Endothelial cell of umbilical vein (primary cell): ENCODE measurements at regions not wholly inside any gene's neighbourhood (a gene's known extent, or its start where the extent isn't known, plus 50 kb on each side); places are given as distances from the start of the nearest gene placed in this dataset.

ENCODE experiments used
- BruUV-seq: library from RNA; stranded (reverse); fragments of 400-500 nt; replicated peaks from 2 replicates; lab custom pipeline; 2021; lab: Mats Ljungman, UMichigan
- CTCF ChIA-PET: fragments of 300-600, 350-600 bp; sonication (Branson Sonifier 250); formaldehyde crosslinking; loops from one replicate; lab custom pipeline; 2021; ENCODE audit warnings: antibody characterized with exemption, inconsistent platforms; lab: Charles Lee
- POLR2A ChIA-PET: fragments of 300-600, 350-600 bp; sonication (Branson Sonifier 250); formaldehyde crosslinking; loops from one replicate; lab custom pipeline; 2021; ENCODE audit warnings: antibody characterized with exemption, inconsistent platforms; lab: Charles Lee
- DNase-seq: peaks from one replicate; pipeline ENCODE4 v3.0.0-alpha.2; 2011; ENCODE audit warnings: low read depth, low spot score
- FAIRE-seq: peaks from 2 replicates; lab custom pipeline; 2011; peaks lifted over from hg19 to GRCh38; lab: Jason Lieb, UNC
- H2AFZ ChIP-seq: 2 replicates; pipeline ENCODE4 v1.6.0; 2012; ENCODE audit warnings: low read depth, low read length, control low read depth, inconsistent platforms
- H3K27ac ChIP-seq: 2 replicates; pipeline ENCODE4 v1.5.1; 2011; ENCODE audit warnings: low read depth, mild to moderate bottlenecking, control low read depth, low read length, moderate library complexity; ENCODE audit not compliant: insufficient read depth
- H3K27me3 ChIP-seq, 2 experiments: 2 replicates each; pipeline versions ENCODE4 v1.6.0 to v1.6.1; 2011; ENCODE audit warnings: low read length in 2 of 2, mixed read lengths in 1 of 2; ENCODE audit not compliant: control insufficient read depth in 2 of 2, insufficient read depth in 2 of 2
- H3K36me3 ChIP-seq, 2 experiments: 2 replicates in 1 of 2; 3 replicates in 1 of 2; pipeline ENCODE4 v1.5.1; 2011; ENCODE audit warnings: low read length in 2 of 2, mild to moderate bottlenecking in 1 of 2, moderate library complexity in 1 of 2; ENCODE audit not compliant: control insufficient read depth in 2 of 2, insufficient read depth in 2 of 2; ENCODE audit errors: extremely low read depth in 1 of 2
- H3K4me1 ChIP-seq: 3 replicates; pipeline ENCODE4 v1.5.1; 2011; ENCODE audit warnings: mild to moderate bottlenecking, low read length; ENCODE audit not compliant: control insufficient read depth, insufficient read depth; ENCODE audit errors: extremely low read depth
- H3K4me2 ChIP-seq: 2 replicates; pipeline ENCODE4 v1.6.1; 2011; ENCODE audit warnings: low read length, control low read depth, mixed read lengths; ENCODE audit not compliant: insufficient read depth
- H3K4me3 ChIP-seq, 3 experiments: fragments of 200-600 bp in 1 of 3; sonication (generic), shearing (Covaris generic) in 1 of 3; replicated peaks in 1 of 3; 2 replicates each; pipeline ENCODE4 v1.5.1; 2011 to 2016; ENCODE audit warnings: control low read depth in 3 of 3, low read length in 3 of 3, mild to moderate bottlenecking in 2 of 3, inconsistent platforms in 1 of 3, low read depth in 1 of 3, moderate library complexity in 1 of 3; ENCODE audit not compliant: insufficient read depth in 1 of 3
- H3K79me2 ChIP-seq: 2 replicates; pipeline ENCODE4 v1.6.0; 2012; ENCODE audit warnings: low read length, inconsistent platforms; ENCODE audit not compliant: control insufficient read depth, insufficient read depth
- H3K9ac ChIP-seq: replicated peaks from 2 replicates; pipeline ENCODE3; 2011; ENCODE audit warnings: low read length, control low read depth; ENCODE audit not compliant: insufficient read depth; ENCODE audit errors: extremely low read depth
- H3K9me1 ChIP-seq: replicated peaks from 3 replicates; pipeline ENCODE4 v1.6.0; 2011; ENCODE audit warnings: mild to moderate bottlenecking, low read length; ENCODE audit not compliant: control insufficient read depth, insufficient read depth; ENCODE audit errors: extremely low read depth
- H3K9me3 ChIP-seq: replicated peaks from 2 replicates; pipeline ENCODE4 v1.5.1; 2012; ENCODE audit warnings: low read length, inconsistent platforms; ENCODE audit not compliant: control insufficient read depth, insufficient read depth
- H4K20me1 ChIP-seq: replicated peaks from 2 replicates; pipeline ENCODE3; 2011; ENCODE audit warnings: mild to moderate bottlenecking, low read length; ENCODE audit not compliant: control insufficient read depth, insufficient read depth; ENCODE audit errors: extremely low read depth
- CTCF ChIP-seq, 2 donors: IDR thresholded peaks; 1 replicate in 1 of 2; 2 replicates in 1 of 2; pipeline ENCODE4 v1.5.1; 2011; ENCODE audit warnings: low read length in 2 of 2, mild to moderate bottlenecking in 2 of 2, moderate library complexity in 2 of 2, control low read depth in 1 of 2, inconsistent platforms in 1 of 2, low read depth in 1 of 2; ENCODE audit not compliant: insufficient read depth in 1 of 2; ENCODE audit errors: extremely low read depth in 1 of 2
- EZH2 ChIP-seq: IDR thresholded peaks from 2 replicates; pipeline ENCODE4 v1.6.1; 2012; ENCODE audit warnings: borderline replicate concordance, low read depth, mild to moderate bottlenecking, moderate library complexity, low read length, inconsistent platforms; ENCODE audit not compliant: severe bottlenecking
- FOS ChIP-seq: IDR thresholded peaks from 2 replicates; pipeline ENCODE4 v1.6.1; 2011; ENCODE audit warnings: mild to moderate bottlenecking, low read length, moderate library complexity, borderline replicate concordance; ENCODE audit not compliant: insufficient read depth
- GATA2 ChIP-seq: IDR thresholded peaks from 2 replicates; pipeline ENCODE4 v1.7.0; 2011; ENCODE audit warnings: low read depth, mild to moderate bottlenecking, moderate library complexity, mixed read lengths, low read length; ENCODE audit not compliant: insufficient read length, insufficient read depth
- JUN ChIP-seq: IDR thresholded peaks from 2 replicates; pipeline ENCODE4 v1.6.1; 2011; ENCODE audit warnings: borderline replicate concordance, low read depth; ENCODE audit not compliant: insufficient read length, insufficient read depth
- MAX ChIP-seq: IDR thresholded peaks from 2 replicates; pipeline ENCODE4 v1.6.1; 2011; ENCODE audit not compliant: insufficient read depth, insufficient read length
- MYC ChIP-seq: IDR thresholded peaks from one replicate; pipeline ENCODE4 v1.6.1; 2011; ENCODE audit warnings: mild to moderate bottlenecking, low read depth, low read length
- POLR2A ChIP-seq: IDR thresholded peaks from 2 replicates; pipeline ENCODE4 v1.6.1; 2012; ENCODE audit warnings: low read depth, mild to moderate bottlenecking, control low read depth, low read length
- POLR2AphosphoS5 ChIP-seq: IDR thresholded peaks from 2 replicates; pipeline ENCODE4 v1.6.1; 2012; ENCODE audit warnings: low read depth, mild to moderate bottlenecking, control low read depth, low read length, moderate library complexity; ENCODE audit not compliant: insufficient read depth
- dilution Hi-C: fragments of 300-500 bp; cut with MboI; formaldehyde crosslinking; loops from one replicate; pipeline ENCODE4 v1.15.0; 2019; ENCODE audit warnings: low sequenced_read_pairs; ENCODE audit not compliant: extremely low pct_ligation_motif_present
- intact Hi-C: fragments of 100-400 bp; cut with micrococcal nuclease; formaldehyde crosslinking; loops from one replicate; pipeline ENCODE4 v1.10.0; 2022

GRCh38 chr2:143903172-143903856 lies 616.6 kb downstream of the ZEB2 start:
- H3K9me1 ChIP-seq: no peaks in the 10 kb centered on the region
- dilution Hi-C loops (no loop called here), intact Hi-C loops (no loop called here)
- ChIA-PET POLR2A (no interaction called here), CTCF (interaction anchor here (0.7 to 1.1 kb wide), 2 partner anchors 12 kb away, joined by 3 to 5 read pairs; no protein-coding TSS in a partner anchor)
- H4K20me1 ChIP-seq: no peaks in the 10 kb centered on the region
- BruUV-seq: no TSS peak
- H3K36me3 ChIP-seq: no peaks in the 10 kb centered on the region
- TF ChIP-seq MAX: no peak
- no peak for TF ChIP-seq FOS
- no peak for TF ChIP-seq EZH2
- TF ChIP-seq CTCF (IDR thresholded peaks at IDR 0.05; ENCODE audit: extremely low read depth in 1 of 2, insufficient read depth in 1 of 2, low read depth in 1 of 2, low read length in 2 of 2): no peak
- TF ChIP-seq POLR2A: no peak
- TF ChIP-seq MYC: no peak
- TF ChIP-seq GATA2: no peak
- TF ChIP-seq POLR2AphosphoS5: no peak
- no peak for TF ChIP-seq JUN
- H3K27me3 ChIP-seq: no peaks in the 10 kb centered on the region
- H3K79me2 ChIP-seq: no peaks in the 10 kb centered on the region
- H2AFZ ChIP-seq: no peak overlapping the region
- no peak overlapping the region for H3K4me3 ChIP-seq
- no peak for DNase-seq
- no peak for FAIRE-seq
- no peak overlapping the region for H3K4me2 ChIP-seq
- H3K9ac ChIP-seq: no peak overlapping the region
- no peaks in the 10 kb centered on the region for H3K9me3 ChIP-seq
- peaks cover 16% of the 10 kb centered on the region for H3K4me1 ChIP-seq
- H3K27ac ChIP-seq: no peak overlapping the region
